SH-SY5Y (cell line): ENCODE measurements at regions not wholly inside any gene's neighbourhood (a gene's known extent, or its start where the extent isn't known, plus 50 kb on each side); places are given as distances from the start of the nearest gene placed in this dataset.

ENCODE experiments used
- GATA2 ChIP-seq: IDR thresholded peaks from 2 replicates; pipeline ENCODE4 v1.6.1; 2011; ENCODE audit warnings: mild to moderate bottlenecking, low read depth, low read length
- GATA3 ChIP-seq: IDR thresholded peaks from 2 replicates; pipeline ENCODE4 v1.6.1; 2011; ENCODE audit warnings: low read depth, mild to moderate bottlenecking, low read length, moderate library complexity

GRCh38 chr4:119765951-119766350, 137.3 kb upstream of the PDE5A start:
- TF ChIP-seq GATA3 (no peak), GATA2 (no peak)
